ENCODE measurements at regions not wholly inside any gene's neighbourhood (a gene's known extent, or its start where the extent isn't known, plus 50 kb on each side); places are given as distances from the start of the nearest gene placed in this dataset.

- WGBS, 2 donors: 71 to 97% methylated on average over 2 of the region's 2 CpGs
- no peak overlapping the region for H3K4me3 ChIP-seq (ENCODE audit: low read depth, poor library complexity, severe bottlenecking)
- no peak for TF ChIP-seq CTCF (IDR thresholded peaks at IDR 0.05)
- TF ChIP-seq POLR2A (IDR thresholded peaks at IDR 0.05): no peak
- DNase-seq (ENCODE audit: low spot score in 2 of 2): no peak
- intact Hi-C loops (cut with DNase I; ENCODE audit: low total_unique reads): no loop called here
Observed at GRCh38 chr14:82546401-82546800, 1012.7 kb upstream of the SEL1L start.

- 81 to 83% methylated on average over 9 of the region's 9 CpGs for WGBS, 2 donors
- H3K4me3 ChIP-seq (ENCODE audit: low read depth, poor library complexity, severe bottlenecking): no peak overlapping the region
- intact Hi-C loops (cut with DNase I; ENCODE audit: low total_unique reads): no loop called here
- no peak for TF ChIP-seq CTCF (IDR thresholded peaks at IDR 0.05)
- no peak for TF ChIP-seq POLR2A (IDR thresholded peaks at IDR 0.05)
- no peak for DNase-seq (ENCODE audit: low spot score in 2 of 2)
Observed at GRCh38 chr14:82549306-82549990, 1015.8 kb upstream of the SEL1L start.

GRCh38 chr14:82562881-82563280 is 1029.2 kb upstream of the SEL1L start:
- TF ChIP-seq CTCF (IDR thresholded peaks at IDR 0.05) (no peak), POLR2A (IDR thresholded peaks at IDR 0.05) (no peak)
- WGBS, 2 donors: 88 to 89% methylated on average over 2 of the region's 2 CpGs
- H3K4me3 ChIP-seq (ENCODE audit: low read depth, poor library complexity, severe bottlenecking): no peak overlapping the region
- no peak for DNase-seq (ENCODE audit: low spot score in 2 of 2)
- intact Hi-C loops (cut with DNase I; ENCODE audit: low total_unique reads): no loop called here

GRCh38 chr14:82565825-82566224 is 1032.2 kb upstream of the SEL1L start:
- 81 to 83% methylated on average over 1 of the region's 1 CpG for WGBS, 2 donors
- H3K4me3 ChIP-seq (ENCODE audit: low read depth, poor library complexity, severe bottlenecking): no peak overlapping the region
- intact Hi-C loops (cut with DNase I; ENCODE audit: low total_unique reads): no loop called here
- no peak for DNase-seq (ENCODE audit: low spot score in 2 of 2)
- no peak for TF ChIP-seq POLR2A (IDR thresholded peaks at IDR 0.05)

- intact Hi-C loops (cut with DNase I; ENCODE audit: low total_unique reads): no loop called here
- DNase-seq (ENCODE audit: low spot score in 2 of 2): no peak
- WGBS, 2 donors: 52 to 56% methylated on average over 3 of the region's 3 CpGs
- H3K4me3 ChIP-seq (ENCODE audit: low read depth, poor library complexity, severe bottlenecking): no peak overlapping the region
- no peak for TF ChIP-seq POLR2A (IDR thresholded peaks at IDR 0.05)
- no peak for TF ChIP-seq CTCF (IDR thresholded peaks at IDR 0.05)
Observed at GRCh38 chr14:82587226-82587625, 1053.6 kb upstream of the SEL1L start.

- intact Hi-C loops (cut with DNase I; ENCODE audit: low total_unique reads): no loop called here
- no peak for DNase-seq (ENCODE audit: low spot score in 2 of 2)
- no peak for TF ChIP-seq CTCF (IDR thresholded peaks at IDR 0.05)
- no peak for TF ChIP-seq POLR2A (IDR thresholded peaks at IDR 0.05)
- no peak overlapping the region for H3K4me3 ChIP-seq (ENCODE audit: low read depth, poor library complexity, severe bottlenecking)
Observed at GRCh38 chr14:82595466-82595865, 1061.8 kb upstream of the SEL1L start.
